OCI-LY3 (cell line): ENCODE measurements at regions not wholly inside any gene's neighbourhood (a gene's known extent, or its start where the extent isn't known, plus 50 kb on each side); places are given as distances from the start of the nearest gene placed in this dataset.

Experiments used
- EZH2phosphoT487 ChIP-seq: fragments of 200-600 bp; shearing (Covaris generic); IDR thresholded peaks from 2 replicates; pipeline ENCODE4 v1.6.1; 2018; ENCODE audit warnings: antibody characterized with exemption, mixed run types, low read depth
- TF ChIP-seq, protein P1 (sequence below): fragments of 200-600, 300-600 bp; sonication (generic); IDR thresholded peaks from 2 replicates; pipeline ENCODE4 v1.5.1; 2014; ENCODE audit warnings: antibody characterized with exemption, low read length, low read depth

DNA sequence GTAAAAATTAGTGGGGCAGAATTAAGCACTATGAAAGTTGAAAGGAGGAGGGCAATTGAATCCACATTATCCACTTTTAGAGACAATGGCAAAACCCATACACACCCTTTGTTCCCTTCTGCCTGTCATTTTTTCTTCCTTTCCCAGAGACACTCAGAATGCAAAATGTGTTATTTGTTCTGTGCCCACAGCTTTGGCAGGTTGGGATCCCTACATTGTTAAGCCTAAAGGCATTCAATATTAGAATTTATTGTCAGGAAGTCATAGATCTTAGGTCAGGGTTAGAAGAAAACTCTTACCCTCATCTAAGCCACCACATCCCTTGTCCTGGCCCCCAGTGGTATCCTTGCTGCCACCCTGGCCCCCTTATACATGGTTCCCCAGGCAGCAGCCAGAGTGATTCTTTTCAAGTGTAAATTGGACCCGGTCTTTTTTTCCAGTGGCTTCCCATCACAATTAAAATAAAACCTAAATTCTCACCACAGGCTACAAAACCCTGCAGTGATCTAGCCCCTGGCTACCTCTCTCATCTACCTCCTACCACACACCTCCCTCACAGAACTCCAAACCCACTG, 470.1 kb upstream of the ATP11B start:
- TF ChIP-seq, protein P1, sequence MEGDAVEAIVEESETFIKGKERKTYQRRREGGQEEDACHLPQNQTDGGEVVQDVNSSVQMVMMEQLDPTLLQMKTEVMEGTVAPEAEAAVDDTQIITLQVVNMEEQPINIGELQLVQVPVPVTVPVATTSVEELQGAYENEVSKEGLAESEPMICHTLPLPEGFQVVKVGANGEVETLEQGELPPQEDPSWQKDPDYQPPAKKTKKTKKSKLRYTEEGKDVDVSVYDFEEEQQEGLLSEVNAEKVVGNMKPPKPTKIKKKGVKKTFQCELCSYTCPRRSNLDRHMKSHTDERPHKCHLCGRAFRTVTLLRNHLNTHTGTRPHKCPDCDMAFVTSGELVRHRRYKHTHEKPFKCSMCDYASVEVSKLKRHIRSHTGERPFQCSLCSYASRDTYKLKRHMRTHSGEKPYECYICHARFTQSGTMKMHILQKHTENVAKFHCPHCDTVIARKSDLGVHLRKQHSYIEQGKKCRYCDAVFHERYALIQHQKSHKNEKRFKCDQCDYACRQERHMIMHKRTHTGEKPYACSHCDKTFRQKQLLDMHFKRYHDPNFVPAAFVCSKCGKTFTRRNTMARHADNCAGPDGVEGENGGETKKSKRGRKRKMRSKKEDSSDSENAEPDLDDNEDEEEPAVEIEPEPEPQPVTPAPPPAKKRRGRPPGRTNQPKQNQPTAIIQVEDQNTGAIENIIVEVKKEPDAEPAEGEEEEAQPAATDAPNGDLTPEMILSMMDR = no peak
- TF ChIP-seq EZH2phosphoT487 = no peak
